Fibroblast of the aortic adventitia (primary cell): ENCODE measurements at regions not wholly inside any gene's neighbourhood (a gene's known extent, or its start where the extent isn't known, plus 50 kb on each side); places are given as distances from the start of the nearest gene placed in this dataset.

ENCODE experiments used
- DNase-seq: peaks from one replicate; pipeline ENCODE4 v3.0.0-alpha.2; 2010; ENCODE audit warnings: low read depth
- H3K4me3 ChIP-seq: 2 replicates; pipeline ENCODE4 v1.5.1; 2011; ENCODE audit warnings: low read depth, mild to moderate bottlenecking, control low read depth, low read length, moderate library complexity
- CTCF ChIP-seq: IDR thresholded peaks from 2 replicates; pipeline ENCODE4 v1.5.1; 2011; ENCODE audit warnings: mild to moderate bottlenecking, low read length, control low read depth, inconsistent platforms; ENCODE audit not compliant: insufficient read depth

GRCh38 chr6:8785223-8785622 lies 349.9 kb upstream of the SLC35B3 start:
- TF ChIP-seq CTCF = no peak
- no peak overlapping the region for H3K4me3 ChIP-seq
- no peak for DNase-seq

GRCh38 chr6:8783191-8783590 lies 347.8 kb upstream of the SLC35B3 start:
- DNase-seq = no peak
- no peak for TF ChIP-seq CTCF

GRCh38 chr6:8780653-8781052 lies 345.3 kb upstream of the SLC35B3 start:
- no peak for TF ChIP-seq CTCF
- DNase-seq = no peak
- H3K4me3 ChIP-seq = no peak overlapping the region

More at GRCh38 chr6:8783191-8783590, 347.8 kb upstream of the SLC35B3 start:
- no peak overlapping the region for H3K4me3 ChIP-seq

- TF ChIP-seq CTCF = no peak
- H3K4me3 ChIP-seq = no peak overlapping the region
- DNase-seq = no peak
Measured at GRCh38 chr6:8764733-8765132, 329.4 kb upstream of the SLC35B3 start.

GRCh38 chr6:8760951-8761350 lies 325.6 kb upstream of the SLC35B3 start:
- H3K4me3 ChIP-seq = no peak overlapping the region
- TF ChIP-seq CTCF = no peak
- no peak for DNase-seq

GRCh38 chr6:8758412-8758811 lies 323.1 kb upstream of the SLC35B3 start:
- TF ChIP-seq CTCF = no peak
- DNase-seq = no peak

GRCh38 chr6:8750627-8751026 lies 315.3 kb upstream of the SLC35B3 start:
- no peak for TF ChIP-seq CTCF

More at GRCh38 chr6:8758412-8758811, 323.1 kb upstream of the SLC35B3 start:
- H3K4me3 ChIP-seq = no peak overlapping the region

More at GRCh38 chr6:8750627-8751026, 315.3 kb upstream of the SLC35B3 start:
- H3K4me3 ChIP-seq = no peak overlapping the region
- DNase-seq = no peak
